Activated CD4-positive, alpha-beta T cell treated with anti-CD3 and anti-CD28 coated beads for 1 hour (primary cell): ENCODE measurements at regions not wholly inside any gene's neighbourhood (a gene's known extent, or its start where the extent isn't known, plus 50 kb on each side); places are given as distances from the start of the nearest gene placed in this dataset.

ENCODE experiments used
- DNase-seq: peaks from one replicate; pipeline ENCODE4 v3.0.0-alpha.2; 2020

DNA sequence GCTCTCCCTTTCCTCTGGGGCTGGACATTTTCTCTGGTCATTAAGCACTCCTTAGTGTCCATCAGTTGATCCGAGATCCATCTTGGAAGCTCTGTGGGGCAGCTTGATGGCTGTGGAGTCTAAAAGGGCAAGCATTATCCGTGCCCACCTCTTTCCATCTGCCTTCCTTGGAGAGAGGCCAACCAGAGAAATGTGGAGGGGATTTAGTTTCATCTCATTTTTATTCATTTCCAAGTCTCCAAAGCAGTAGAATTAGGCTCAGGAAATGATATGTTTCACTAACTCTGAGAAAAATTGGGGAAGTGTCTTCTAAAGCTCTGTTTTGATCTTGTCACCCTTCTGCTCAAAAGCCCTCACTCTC is 95.9 kb upstream of the KLHL25 start:
- DNase-seq = no peak

DNA sequence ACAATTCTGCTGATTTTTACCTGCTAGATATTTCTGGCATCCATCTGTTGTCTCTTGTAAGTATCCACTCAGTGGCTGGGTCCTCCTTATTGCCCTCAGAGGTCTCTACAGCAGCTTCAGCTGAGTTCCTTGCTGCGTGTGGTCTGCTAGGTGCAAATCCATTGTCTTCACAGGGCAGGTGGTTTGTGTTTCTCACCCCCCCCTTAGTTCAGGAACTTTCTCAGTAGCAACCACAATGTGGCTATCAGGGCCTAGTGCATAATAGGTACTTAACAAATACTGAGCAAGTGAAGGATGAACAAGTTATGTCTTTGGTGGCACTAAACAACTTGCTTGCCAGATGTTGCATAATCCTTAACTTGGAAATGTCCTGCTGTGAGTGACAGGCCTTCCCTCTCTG is 96.7 kb upstream of the KLHL25 start:
- DNase-seq = no peak

DNA sequence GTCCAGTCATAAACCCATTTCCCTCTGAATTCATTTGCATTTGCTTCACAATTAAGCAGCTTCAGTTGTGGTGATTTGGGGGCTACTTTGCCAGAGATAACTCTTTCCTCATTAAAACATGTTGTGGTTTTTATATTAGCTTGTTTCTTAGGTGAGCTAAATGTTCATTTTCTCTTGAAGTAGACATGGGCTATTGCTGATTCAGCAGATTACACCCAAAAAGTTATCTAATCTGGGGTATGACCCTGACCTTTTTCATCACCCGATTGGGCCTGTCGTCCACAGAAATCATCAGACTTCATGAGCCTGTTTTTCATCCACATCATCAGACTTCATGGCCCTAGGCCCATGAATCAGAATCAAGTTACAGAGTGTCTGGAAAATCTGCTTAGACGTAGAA is 97.5 kb upstream of the KLHL25 start:
- DNase-seq = no peak

DNA sequence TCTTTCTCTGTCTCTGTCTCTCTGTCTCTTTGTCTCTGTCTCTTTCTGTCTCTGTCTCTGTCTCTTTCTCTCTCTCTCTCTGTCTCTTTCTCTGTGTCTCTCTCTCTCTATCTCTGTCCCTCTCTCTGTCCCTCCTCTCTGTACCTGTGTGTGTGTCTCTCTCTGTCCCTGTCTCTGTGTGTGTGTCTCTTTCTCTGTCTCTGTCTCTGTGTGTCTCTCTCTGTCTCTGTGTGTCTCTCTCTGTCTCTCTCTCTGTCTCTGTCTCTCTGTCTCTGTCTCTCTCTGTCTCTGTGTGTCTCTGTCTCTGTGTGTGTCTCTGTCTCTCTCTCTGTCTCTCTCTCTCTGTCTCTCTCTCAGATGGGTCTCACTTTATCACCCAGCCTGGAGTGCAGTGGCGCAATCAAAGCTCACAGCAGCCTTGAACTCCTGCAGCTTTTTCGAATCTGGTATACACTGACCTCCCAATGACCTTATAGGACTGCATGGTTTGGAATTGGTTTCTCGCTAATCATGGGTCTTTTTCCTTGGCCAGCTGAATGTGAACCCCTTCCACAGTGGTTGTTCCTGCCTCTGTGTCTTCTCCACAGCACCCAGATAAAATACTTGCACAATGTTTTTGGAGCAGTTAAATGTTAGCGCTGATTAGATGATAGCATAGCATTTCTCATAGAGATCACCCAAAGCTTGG is 102.6 kb upstream of the KLHL25 start:
- DNase-seq = no peak

DNA sequence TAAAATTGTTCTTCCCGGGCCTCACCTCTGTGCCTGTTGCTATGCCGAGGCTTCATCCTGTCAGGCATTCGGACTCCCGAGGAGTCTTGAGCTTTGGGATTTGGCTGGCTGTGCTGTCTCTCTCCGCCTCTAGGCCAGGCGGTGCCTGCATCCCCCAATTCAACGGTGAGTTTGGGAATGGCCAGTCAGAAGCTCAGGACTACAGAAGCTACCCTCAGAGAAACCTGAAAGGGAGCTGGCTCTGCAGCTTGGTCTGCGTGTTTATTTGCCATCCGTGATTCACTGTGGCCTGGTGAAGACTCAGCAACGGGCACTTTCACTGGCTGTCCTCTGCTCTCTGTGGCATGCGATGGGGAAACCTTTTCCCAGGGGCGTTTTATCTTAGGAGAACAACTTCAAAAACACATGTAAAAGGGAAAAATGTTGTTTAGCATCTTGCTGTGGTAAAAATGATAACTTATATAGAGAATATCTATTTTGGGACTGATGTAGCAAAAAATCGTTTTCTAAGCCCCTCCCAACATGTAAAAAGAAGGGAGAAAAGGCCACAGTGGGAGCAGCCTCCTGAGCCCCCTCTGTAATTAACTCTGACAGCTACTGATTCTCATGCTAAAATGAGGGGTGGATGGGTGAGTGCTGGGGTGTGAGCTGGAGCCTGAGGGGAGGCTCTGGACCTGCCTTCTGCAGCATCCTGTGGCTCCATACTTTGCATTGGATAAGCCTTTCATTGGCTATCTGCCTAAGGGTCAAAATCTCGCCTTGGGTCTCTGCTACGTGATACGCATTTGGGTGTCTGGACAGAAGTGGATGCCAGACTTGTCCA is 103.4 kb upstream of the KLHL25 start:
- no peak for DNase-seq

DNA sequence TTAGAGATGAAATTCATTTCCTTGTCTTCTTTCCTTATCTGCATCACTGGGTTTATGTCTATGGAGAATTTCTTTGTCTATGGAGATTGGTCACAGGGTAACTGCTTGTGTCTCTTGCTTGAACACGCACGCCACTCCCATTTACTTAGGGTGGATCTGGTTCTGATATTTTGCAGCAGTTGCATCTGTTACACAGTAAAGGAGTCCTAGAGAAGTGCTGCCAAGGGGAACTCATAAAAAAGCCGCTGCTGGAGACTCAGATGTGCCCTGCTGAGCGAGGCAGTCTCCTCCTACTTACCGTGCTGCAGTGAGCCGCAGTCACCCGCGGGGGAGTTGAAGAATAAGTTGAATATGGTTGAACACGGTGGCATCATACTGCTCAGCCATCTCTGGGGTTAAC is 105.2 kb upstream of the KLHL25 start:
- no peak for DNase-seq

DNA sequence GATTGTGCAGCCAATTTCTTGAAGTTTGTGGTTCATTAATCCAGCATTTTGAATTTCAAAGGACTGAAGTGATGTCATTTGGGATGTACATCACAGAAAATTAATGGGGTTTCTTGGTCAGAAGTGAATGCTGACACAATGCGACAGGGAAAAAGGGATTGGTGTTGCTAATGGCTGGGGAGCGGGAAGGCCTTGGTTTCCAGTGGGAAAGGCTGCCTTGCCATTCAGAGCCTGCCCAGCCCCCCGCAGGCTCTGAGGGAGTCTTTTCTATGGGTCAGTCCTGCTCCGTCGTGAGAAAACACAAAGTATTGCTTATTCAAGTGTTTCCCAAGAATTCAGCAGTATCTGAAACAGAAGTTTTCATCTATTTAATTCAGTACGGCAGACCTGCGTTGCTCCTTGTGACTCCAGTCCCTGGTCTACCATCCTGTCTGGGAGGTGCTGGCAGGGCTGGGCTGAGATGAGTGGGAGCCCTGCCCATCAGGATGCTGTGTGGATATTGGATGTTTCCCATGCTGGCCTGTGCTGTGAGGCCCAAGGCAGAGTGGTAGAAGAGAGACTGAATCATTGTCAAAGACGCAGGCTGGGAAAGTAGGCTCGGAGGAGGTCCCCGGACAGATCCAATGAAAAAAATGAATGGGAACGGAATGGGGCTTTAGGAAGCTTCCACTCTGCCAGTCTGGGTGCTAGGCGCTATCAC is 111.2 kb upstream of the KLHL25 start:
- no peak for DNase-seq

DNA sequence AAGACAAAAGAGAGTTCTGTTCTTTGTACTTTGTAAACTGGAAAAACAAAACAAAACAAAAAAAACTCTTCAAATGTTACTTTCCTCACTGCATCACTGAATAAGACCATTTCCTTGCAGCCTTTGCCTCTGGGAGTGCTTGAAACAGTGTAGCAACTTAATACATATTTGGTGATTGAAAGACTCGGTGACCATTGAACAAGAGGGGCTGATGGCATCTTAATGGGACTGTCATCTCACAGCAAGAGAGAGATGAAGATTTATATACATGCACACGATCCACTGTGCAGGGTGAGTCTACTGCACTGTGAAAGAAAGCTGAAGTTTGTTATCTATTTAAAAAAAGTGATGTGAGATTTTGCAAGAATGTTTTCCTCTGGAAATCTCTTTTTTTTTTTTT is 111.9 kb upstream of the KLHL25 start:
- DNase-seq = no peak

DNA sequence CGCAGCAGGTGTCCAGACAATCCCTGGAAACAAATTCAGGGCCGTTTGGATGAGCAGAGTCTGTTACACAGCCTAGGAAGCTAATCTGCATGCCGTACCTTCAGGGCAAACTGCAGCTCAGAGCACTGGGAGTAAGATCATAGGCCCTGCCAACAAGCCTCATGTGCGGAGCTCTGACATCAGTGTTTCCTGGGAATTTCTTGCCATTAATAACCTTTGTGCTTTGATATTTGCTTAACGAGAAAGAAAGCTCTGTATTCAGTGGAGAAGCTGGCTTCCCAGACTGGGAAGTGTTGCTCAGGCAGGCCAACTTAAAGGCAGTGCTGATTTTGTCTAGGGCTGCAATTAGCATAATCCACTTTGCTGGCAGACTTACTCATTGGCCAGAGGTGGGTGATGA is 116.1 kb upstream of the KLHL25 start:
- DNase-seq = no peak

DNA sequence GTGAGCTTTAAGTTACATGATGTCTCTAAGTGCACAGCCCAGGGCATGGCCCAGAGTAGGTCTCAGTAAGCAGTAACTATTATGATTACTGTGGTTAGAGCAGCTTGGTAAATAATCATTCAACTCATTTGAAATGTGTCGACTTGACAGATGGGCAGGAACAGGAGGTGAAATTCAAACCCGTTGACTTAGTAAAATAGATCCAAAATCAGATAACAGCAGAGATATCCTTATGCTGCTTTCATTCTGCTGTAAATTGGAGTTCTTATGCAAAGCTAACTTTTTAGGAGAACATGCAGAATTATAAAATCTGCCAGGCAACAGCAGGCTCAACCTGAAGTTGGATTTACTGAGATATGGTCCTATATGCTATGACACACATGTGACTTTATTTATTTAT is 118.7 kb upstream of the KLHL25 start:
- no peak for DNase-seq

DNA sequence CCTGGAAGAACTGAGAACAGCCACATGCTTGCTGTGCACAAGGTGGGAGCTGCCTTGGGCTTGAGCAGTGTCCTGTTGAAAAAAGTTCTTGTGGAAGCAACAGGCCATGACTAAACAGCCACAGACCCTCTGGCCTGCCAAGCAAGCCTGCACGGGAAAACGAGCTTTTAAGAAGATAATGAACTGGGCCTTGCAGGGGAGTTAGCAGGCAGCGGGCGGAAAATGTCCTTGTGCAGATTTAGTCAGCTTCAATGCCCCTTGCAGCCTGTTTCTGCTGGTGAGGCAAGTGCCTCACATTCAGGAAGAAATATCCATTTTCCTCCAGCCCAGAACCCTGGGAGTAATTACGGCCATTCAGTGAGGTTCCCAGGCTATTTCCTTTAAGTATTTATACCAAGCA is 126.2 kb upstream of the KLHL25 start:
- DNase-seq = no peak

DNA sequence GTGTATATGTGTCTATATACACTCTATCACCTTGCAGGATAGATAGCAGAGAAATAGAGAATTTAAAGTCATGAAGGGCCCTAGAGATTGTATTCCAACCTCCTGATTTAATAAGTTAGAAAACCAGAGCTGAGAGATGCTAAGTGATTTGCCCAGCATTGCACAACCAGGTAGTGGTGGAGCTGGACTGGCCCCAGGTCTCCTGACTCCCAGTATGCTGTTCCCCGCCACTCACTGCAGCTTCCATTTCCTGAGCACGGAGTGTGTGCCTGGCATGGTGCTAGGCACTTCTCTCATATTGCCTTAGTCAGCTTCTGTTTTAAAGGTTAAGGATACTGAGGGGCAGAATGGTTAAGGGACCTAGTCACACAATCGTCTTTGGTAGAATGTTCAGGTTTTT is 129.4 kb upstream of the KLHL25 start:
- no peak for DNase-seq

DNA sequence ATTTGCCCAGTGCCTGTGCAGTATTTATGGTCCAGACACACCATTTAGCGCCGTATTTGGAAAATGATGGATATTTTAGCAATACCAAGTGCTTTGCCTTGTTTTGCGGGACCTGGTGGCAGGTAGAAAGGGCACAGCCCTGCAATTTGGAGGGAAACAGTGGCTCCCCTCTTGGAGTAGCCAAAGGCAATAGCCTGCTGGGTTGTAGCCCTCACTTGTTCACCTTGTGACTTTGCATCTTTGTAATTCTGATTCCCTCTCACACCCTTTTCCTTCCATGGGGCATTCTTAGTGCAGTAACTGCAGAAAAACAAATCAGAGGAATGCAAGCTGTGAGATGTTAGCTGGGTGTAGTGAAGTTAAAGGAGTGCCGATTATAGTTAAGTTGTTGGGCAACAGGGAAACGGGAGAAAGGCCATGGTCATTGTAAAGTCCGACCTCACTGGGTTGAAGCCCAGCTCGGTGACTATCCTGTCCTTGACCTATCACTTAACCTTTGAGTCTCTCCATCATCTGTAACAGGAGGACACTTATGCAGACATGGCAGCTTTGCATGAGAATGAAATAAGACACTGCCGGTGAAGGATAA is 131.0 kb upstream of the KLHL25 start:
- DNase-seq = no peak

DNA sequence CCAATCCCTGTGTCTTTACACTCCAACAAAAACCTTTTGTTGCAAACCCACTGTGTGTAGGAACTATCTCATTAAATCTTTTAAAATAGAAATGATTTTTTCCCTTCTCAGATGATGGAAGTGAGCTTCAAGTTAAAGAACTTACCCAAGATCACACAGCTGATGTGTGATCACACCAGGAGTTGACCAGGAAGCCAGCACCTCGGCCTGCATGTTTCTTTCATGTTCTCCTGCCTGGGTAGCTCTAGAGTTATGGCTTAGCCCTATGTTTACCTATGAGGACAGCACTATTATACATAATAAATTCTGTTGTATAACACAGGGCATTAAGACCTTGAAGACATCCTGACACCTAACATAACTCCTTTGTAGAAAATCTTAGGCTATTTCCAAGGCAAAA is 132.1 kb upstream of the KLHL25 start:
- no peak for DNase-seq

DNA sequence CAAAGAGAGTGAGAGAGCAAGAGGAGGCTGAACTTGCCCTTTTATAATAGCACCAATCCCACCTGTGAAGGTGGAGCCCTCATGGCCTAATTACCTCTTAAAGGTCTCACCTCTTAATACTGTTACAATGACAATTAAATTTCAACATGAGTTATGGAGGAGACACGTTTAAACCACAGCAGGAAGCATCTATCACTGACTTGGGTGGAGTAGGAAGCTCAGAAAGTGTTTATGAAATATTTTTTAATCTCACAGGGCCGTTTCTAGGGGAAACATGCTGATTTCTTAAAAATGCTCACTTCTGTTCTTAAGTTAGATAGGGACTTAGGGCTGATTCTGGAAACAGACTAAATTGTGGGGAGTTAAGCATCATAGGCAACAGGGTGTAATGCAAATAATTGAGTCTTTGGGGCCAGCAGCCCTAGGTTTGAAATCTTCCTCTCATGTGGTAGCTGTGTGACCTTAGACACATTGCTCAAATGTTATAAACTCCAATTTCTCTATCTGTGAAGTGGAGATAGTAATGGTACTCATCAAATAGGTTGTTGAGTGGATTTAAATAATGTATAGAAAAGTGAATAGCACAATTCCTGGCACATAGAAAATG is 133.3 kb upstream of the KLHL25 start:
- DNase-seq = no peak

DNA sequence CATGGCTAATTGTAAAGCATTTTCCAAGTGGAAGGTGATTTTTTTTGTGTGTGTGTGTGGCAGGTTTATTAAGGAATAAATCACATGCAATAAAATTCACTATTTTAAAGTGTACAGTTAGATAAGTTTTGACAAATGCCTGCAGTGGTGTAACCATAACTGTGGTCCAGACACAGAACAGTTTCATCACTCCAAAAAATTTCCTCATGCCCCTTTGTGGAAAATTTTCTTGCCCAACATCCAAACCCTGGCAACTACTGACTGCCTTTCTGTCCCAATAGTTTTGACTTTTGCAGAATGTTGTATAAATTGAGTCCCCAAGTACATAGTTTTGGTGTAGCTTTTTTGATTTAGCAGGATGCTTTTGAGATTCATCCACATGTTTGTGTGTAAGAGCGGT is 135.1 kb upstream of the KLHL25 start:
- DNase-seq = no peak

DNA sequence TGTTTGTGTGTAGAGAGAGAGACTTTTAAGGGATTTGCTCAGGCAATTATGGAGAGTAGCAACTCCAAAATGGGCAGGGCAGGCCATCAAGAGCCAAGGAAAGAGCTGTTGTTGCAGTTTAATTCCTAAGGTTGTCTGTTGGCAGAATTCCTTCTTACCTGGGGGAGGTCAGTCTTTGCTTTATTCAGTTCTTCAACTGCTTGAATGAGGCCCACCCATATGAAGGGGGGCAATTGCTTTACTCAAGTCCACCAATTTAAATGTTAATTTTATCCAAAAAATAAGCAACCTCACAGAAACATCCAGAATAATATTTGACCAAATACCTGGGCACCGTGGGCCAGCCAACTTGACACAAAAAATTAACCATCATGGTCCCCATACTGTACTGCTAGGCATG is 137.7 kb upstream of the KLHL25 start:
- no peak for DNase-seq

DNA sequence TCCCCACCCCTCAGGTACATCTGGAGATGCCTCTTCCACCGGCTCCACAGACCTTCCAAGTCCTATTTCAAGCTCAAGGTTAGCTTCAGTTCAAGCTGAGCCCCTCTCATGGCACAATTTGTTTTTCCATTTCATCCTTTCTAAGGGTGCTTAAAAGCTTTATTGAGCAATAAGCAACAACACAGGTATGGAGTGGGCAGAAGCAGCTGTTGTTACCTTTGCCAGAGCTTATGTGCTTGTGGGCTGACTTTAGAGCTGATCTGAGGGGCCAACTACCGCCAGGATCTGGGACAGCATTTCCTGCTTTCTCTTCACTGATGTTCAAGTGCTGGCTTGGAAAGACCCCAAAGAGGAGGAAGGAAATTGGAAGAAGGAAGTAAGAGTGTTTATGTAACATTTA is 140.0 kb upstream of the KLHL25 start:
- no peak for DNase-seq

DNA sequence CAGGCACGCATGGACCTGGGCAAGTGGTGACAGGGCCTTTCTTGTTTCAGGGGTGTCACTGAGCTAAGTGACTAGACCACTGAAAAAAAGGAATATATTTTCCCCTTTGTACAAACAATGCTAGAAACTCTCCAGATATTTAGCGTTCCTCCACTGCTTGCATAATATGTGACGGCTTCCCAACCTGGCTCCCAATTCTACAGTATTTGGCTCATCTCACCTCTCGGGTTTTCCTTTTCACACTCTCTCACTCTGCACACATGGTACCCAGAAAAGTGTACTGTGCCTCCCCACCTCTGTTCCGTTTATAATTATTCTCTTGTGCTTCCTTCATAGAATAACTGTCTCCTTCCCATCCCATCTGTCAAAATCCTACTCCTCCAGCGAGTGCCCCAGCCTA is 140.5 kb upstream of the KLHL25 start:
- DNase-seq = no peak

DNA sequence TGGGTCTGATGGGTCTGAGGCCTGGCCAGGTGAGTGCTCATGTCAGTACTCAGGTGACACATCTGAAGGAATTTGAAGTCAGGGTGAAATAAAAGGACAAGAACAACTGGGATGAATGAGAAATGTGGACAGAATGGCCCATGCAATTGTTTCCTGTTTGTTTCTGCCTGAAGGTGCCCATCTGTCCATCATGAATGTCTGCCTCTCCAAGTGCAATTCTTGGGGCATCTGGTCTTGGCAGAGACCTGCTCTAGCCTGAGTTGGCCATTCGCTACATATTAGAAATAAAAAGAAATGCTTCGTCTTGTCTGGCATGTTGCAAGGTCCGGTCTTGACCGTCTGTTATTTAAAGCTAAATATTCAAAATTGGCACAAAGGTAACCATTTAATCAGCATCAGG is 142.0 kb upstream of the AGBL1 start:
- DNase-seq = no peak

DNA sequence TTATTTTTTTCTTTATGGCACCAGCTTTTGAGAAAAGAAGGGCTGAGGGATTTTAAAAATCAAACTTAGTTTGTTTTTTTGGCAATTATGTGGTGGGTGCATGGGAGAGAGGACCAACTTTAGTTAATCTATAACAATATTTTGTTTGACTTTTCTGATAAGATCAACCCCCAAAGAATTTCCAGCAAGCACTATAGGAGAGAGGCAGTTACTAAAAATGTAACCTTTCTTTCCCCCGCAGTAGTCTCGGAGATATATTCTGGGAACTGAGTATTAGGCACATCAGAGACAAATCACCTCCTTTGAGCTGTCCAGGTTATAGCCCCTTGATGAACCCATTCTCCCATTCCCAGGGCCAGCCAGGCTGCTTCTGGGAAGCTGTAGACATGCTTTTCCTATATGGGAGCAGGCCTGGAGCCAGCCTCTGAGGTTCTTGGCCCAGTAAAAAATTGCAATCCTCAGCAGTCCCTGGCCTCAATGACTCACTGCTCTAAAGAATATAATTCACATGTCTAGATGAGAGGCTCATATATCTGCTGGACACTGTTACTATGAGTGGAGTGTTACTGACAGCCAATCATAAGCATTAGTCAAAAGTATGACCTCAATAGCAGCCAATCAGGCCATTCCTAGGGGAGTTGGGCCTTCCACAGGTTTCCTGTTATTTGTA is 138.3 kb upstream of the AGBL1 start:
- no peak for DNase-seq

DNA sequence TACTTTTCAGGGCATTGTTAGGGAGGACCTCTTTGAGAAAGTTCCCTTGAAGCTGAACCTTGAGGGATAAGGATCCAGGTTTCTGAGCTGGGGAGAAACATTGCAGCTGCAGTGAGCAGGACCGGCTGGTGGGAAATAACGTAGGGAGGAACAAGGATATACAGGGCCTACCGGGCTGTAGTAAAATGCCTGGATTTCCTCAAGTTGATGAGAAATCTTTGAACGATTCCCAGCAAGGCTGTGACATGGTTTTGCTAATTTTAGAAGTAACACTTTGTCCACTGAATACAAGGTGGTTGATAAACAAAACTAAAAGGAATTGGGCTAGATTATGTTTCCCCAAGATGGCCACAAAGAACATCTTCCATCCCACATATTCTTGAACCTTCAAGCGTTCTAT is 137.0 kb upstream of the AGBL1 start:
- DNase-seq = no peak

DNA sequence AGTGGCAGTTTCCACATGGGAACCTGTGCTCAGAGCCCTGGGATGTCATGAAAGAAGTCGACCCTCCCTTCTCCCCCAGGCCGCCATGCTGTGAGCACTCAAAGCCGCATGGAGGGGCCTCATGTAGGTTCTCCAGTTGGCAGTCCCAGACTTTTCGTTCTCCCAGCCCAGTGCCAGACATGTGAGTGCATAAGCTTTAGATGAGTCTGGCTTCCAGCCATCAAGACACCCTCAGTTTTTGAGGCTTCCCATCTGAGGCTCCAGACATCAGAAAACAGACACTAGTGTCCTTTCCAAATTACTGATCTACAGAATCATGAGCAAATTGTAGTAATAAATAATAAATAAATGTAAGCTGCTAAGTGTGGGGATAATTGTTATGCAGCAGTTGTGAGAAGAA is 136.5 kb upstream of the AGBL1 start:
- no peak for DNase-seq
